Retinal pigment epithelial cell (primary cell): ENCODE measurements at regions not wholly inside any gene's neighbourhood (a gene's known extent, or its start where the extent isn't known, plus 50 kb on each side); places are given as distances from the start of the nearest gene placed in this dataset.

Experiments
- DNase-seq: peaks from one replicate; pipeline ENCODE4 v3.0.0-alpha.2; 2010; ENCODE audit warnings: low read depth
- H3K4me3 ChIP-seq: 2 replicates; pipeline ENCODE4 v1.5.1; 2011; ENCODE audit warnings: mild to moderate bottlenecking, low read length, control low read depth, moderate library complexity
- TF ChIP-seq, protein P1 (sequence below): conservative IDR thresholded peaks from 2 replicates; pipeline ENCODE4 v1.5.1; 2011; ENCODE audit warnings: low read depth, low read length, control low read depth, inconsistent platforms

DNA sequence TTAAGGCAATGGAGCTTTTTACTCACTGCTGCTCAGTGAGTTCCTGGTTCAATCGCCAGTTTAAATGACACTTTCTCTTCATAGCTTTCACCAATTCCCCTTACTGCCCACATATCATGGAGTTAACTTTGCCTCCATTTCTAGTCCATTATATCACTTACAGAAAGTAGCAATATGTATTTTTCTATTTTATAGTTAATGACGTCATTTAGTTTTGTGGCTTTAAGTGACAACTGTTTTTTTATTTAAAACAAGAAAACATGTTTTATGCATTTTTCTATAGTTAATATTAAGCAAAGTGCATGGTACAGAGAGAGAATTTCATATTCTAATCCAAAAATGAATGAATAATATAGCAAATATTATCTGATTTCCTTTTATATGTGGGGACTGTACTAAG lies 363.3 kb downstream of the CDC14C start:
- TF ChIP-seq, protein P1, sequence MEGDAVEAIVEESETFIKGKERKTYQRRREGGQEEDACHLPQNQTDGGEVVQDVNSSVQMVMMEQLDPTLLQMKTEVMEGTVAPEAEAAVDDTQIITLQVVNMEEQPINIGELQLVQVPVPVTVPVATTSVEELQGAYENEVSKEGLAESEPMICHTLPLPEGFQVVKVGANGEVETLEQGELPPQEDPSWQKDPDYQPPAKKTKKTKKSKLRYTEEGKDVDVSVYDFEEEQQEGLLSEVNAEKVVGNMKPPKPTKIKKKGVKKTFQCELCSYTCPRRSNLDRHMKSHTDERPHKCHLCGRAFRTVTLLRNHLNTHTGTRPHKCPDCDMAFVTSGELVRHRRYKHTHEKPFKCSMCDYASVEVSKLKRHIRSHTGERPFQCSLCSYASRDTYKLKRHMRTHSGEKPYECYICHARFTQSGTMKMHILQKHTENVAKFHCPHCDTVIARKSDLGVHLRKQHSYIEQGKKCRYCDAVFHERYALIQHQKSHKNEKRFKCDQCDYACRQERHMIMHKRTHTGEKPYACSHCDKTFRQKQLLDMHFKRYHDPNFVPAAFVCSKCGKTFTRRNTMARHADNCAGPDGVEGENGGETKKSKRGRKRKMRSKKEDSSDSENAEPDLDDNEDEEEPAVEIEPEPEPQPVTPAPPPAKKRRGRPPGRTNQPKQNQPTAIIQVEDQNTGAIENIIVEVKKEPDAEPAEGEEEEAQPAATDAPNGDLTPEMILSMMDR = no peak

DNA sequence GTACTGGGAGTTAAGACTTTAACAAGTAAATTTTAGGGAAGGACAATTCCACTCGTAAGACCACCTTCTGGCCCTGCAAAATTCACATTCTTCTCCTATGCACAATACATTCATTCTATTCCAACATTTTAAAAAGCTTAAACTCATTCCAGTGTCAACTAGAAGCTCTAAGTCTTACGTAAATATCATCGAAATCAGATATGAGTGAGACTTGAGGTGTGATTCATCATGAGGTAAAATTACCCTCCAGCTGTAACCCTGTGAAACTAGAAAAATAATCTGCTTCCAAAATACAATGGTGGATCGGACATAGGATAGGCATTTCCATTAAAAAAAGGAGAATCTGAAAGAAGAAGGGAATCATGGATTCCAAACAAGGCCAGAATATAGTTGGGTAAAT lies 370.3 kb downstream of the CDC14C start:
- TF ChIP-seq, protein P1 = no peak
- no peak overlapping the region for H3K4me3 ChIP-seq
- DNase-seq = no peak

More for the DNA sequence above, 363.3 kb downstream of the CDC14C start:
- no peak overlapping the region for H3K4me3 ChIP-seq
- DNase-seq = no peak

DNA sequence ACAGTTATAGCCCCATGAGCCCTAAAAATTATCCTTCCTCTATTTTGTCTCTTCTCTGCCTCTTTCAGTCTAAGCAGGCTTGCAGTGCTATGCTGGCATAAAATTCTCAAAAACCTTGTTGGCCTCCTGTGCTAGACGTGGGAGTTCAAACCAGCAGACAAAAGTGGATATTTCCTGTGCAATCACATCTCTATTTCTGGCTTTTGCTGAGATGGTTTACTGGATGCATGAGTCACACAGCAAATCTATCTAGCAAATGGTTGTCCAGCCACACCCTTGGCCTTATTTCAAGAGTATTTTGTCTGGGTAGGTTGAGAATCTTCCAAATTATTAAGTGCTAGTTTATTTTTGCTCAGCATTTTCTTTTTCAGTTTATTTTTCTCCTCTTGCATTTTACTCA lies 370.8 kb downstream of the CDC14C start:
- H3K4me3 ChIP-seq = no peak overlapping the region
- no peak for DNase-seq
- TF ChIP-seq, protein P1 = no peak

DNA sequence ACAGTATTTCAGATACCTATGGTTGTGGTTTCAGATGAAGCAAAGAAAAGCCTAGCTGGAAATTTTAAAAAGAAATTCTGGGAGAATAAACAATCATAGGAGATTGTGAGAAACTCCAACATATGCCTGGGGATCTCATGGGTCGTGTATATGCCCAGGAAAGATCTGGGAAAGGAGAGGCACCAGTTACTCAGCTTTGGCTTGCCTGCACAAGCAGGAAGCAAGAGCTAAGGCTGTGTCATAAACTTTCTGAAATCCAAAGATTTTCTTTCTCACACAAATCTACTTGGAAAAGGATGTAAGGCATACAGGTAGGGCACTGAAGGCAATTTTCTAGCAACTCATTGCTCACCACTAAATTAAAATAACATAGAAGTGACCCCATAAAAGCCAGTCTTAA lies 373.6 kb downstream of the CDC14C start:
- DNase-seq = no peak
- TF ChIP-seq, protein P1 = no peak
- no peak overlapping the region for H3K4me3 ChIP-seq

DNA sequence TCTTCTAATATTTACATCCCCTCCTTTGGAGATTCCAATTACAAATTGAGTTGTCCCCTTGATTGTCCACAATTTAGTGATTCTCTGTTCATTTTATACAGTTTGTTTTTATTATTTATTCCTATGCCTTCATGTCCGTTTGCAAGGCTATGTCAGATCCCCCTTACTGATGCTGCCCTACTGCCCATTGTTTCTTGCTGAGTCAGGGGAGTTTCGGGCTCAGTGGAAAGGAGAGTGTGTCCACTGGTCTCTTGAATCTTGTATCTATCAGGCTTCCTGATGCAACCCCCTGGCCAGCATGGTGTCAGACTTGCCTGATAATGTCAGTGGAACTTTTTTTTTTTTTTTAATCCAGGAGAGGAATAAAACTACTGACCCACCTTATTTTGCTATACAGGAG lies 384.4 kb downstream of the CDC14C start:
- H3K4me3 ChIP-seq = no peak overlapping the region
- DNase-seq = no peak
- TF ChIP-seq, protein P1 = no peak

DNA sequence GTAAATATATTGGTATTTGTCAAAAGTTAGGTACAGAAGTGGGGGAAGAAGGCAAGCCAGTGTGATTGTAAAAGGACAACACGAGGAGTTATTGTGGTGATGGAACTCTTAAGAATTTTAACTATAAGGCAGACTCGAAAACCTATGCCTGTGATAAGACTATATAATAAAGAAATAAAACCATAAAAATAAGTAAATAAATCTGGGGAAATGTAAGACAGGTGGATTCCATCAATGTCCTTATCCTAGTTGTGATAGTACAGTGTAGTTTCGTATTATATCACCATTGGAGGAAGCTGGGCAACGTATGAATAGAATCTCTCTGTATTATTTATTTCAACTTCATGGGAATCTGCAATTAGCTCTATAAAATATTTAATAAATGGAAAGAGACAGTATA lies 395.7 kb downstream of the CDC14C start:
- no peak for DNase-seq
- TF ChIP-seq, protein P1 = no peak
- H3K4me3 ChIP-seq = no peak overlapping the region

DNA sequence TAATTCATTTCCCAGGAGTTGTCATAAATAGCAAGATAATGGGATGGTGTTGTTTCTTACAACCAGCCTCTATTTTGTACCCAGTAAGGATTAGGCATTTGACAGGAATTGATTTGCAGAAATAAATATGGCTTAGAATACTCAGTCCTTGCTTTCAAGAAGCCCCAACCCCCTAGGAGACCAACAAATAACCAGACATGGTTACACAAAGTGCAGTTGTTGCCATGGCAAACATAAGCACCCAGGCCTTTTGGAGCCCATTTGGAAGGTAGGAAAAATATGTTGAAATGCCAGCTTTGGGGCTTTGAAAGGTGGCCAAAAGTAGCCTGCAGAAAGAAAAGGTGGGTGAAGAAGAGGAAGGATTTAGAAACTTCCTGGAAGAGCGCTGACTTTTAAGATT lies 397.5 kb downstream of the CDC14C start:
- TF ChIP-seq, protein P1 = no peak
- no peak for DNase-seq
- no peak overlapping the region for H3K4me3 ChIP-seq
